Activated CD8-positive, alpha-beta memory T cell treated with anti-CD3 and anti-CD28 coated beads for 4 hours (primary cell): ENCODE measurements at regions not wholly inside any gene's neighbourhood (a gene's known extent, or its start where the extent isn't known, plus 50 kb on each side); places are given as distances from the start of the nearest gene placed in this dataset.

Experiments
- DNase-seq, 2 donors: peaks; one replicate each; pipeline ENCODE4 v3.0.0-alpha.2; 2020; ENCODE audit warnings: low read depth in 2 of 2

- no peak for DNase-seq
Measured at GRCh38 chr21:39054066-39054465, 129.2 kb downstream of the PSMG1 start.

- no peak for DNase-seq
Measured at GRCh38 chr21:39053126-39053525, 130.1 kb downstream of the PSMG1 start.

GRCh38 chr21:39052718-39053117 lies 130.5 kb downstream of the PSMG1 start:
- no peak for DNase-seq

- no peak for DNase-seq
Measured at GRCh38 chr21:39051588-39051949, 131.7 kb downstream of the PSMG1 start.

GRCh38 chr21:39050841-39051587 lies 132.2 kb downstream of the PSMG1 start:
- no peak for DNase-seq

GRCh38 chr21:39048574-39048973 lies 134.7 kb downstream of the PSMG1 start:
- no peak for DNase-seq

- DNase-seq, result no peak
Measured at GRCh38 chr21:39048064-39048463, 135.2 kb downstream of the PSMG1 start.

- DNase-seq, result no peak
Measured at GRCh38 chr21:39047046-39047445, 136.2 kb downstream of the PSMG1 start.

GRCh38 chr21:39046236-39046916 lies 136.9 kb downstream of the PSMG1 start:
- no peak for DNase-seq

- DNase-seq, result no peak
Measured at GRCh38 chr21:39041816-39042215, 141.4 kb downstream of the PSMG1 start.

- no peak for DNase-seq
Measured at GRCh38 chr21:39040494-39041110, 142.6 kb downstream of the PSMG1 start.

- DNase-seq, result no peak
Measured at GRCh38 chr21:39037807-39038405, 145.3 kb downstream of the PSMG1 start.

- no peak for DNase-seq
Measured at GRCh38 chr21:39036581-39036980, 146.7 kb downstream of the PSMG1 start.

- DNase-seq, result no peak
Measured at GRCh38 chr21:39034590-39035536, 148.4 kb downstream of the PSMG1 start.

- DNase-seq, result no peak
Measured at GRCh38 chr21:39033878-39034589, 149.2 kb downstream of the PSMG1 start.

- no peak for DNase-seq
Measured at GRCh38 chr21:39029900-39030884, 153.1 kb downstream of the PSMG1 start.

GRCh38 chr21:39029086-39029755 lies 154.0 kb downstream of the PSMG1 start:
- no peak for DNase-seq

GRCh38 chr21:39025198-39025597 lies 158.1 kb downstream of the PSMG1 start:
- no peak for DNase-seq

- no peak for DNase-seq
Measured at GRCh38 chr21:39024538-39024937, 158.7 kb downstream of the PSMG1 start.
